GM19324 (cell line): ENCODE measurements at regions not wholly inside any gene's neighbourhood (a gene's known extent, or its start where the extent isn't known, plus 50 kb on each side); places are given as distances from the start of the nearest gene placed in this dataset.

Experiments used
- ATAC-seq: cut with Tn5 transposase; IDR thresholded peaks from one replicate; pipeline ENCODE4 v1.9.1; 2021; ENCODE audit warnings: mild to moderate bottlenecking, moderate library complexity; ENCODE audit not compliant: unreplicated experiment, low FRiP score

GRCh38 chr18:25409971-25410370, 58.0 kb upstream of the ZNF521 start:
- no peak for ATAC-seq

- ATAC-seq, result no peak
Observed at GRCh38 chr18:25408293-25408692, 56.3 kb upstream of the ZNF521 start.
